IPS-NIHi11 (cell line): ENCODE measurements at regions not wholly inside any gene's neighbourhood (a gene's known extent, or its start where the extent isn't known, plus 50 kb on each side); places are given as distances from the start of the nearest gene placed in this dataset.
A peak's percentile ranks its signal among the peaks of the same experiment; 100 is the strongest.

Experiments
- DNase-seq: peaks from one replicate; pipeline ENCODE4 v3.0.0; 2012; ENCODE audit warnings: mixed read lengths, low spot score

GRCh38 chr15:67004142-67004541 is 61.3 kb upstream of the SMAD3 start:
- DNase-seq, result no peak

GRCh38 chr15:67005294-67005996 is 60.0 kb upstream of the SMAD3 start:
- no peak for DNase-seq

GRCh38 chr15:67006083-67007065 is 59.0 kb upstream of the SMAD3 start:
- DNase-seq, result no peak

GRCh38 chr15:67009576-67010569 is 55.5 kb upstream of the SMAD3 start:
- DNase-seq, result no peak

- peak; percentile 56 for DNase-seq
Observed at GRCh38 chr15:67010898-67011616, 54.3 kb upstream of the SMAD3 start.

- no peak for DNase-seq
Observed at GRCh38 chr15:67011617-67012005, 53.8 kb upstream of the SMAD3 start.

GRCh38 chr15:67013696-67014095 is 51.7 kb upstream of the SMAD3 start:
- DNase-seq, result peak; percentile 61
